ENCODE measurements at regions not wholly inside any gene's neighbourhood (a gene's known extent, or its start where the extent isn't known, plus 50 kb on each side); places are given as distances from the start of the nearest gene placed in this dataset.

GRCh38 chr3:118000219-118000618 is 1034.4 kb downstream of the IGSF11 start:
- Histone ChIP-seq H3K4me3 (IDR thresholded peaks at IDR 0.05; ENCODE audit: insufficient read depth, low read depth, low read length) (no peak overlapping the region), H3K4me2 (no peak overlapping the region), H3K9ac (no peak overlapping the region), H4K20me1 (ENCODE audit: insufficient read depth) (no peaks in the 10 kb centered on the region), H3K27me3 (ENCODE audit: insufficient read depth, low read depth) (no peaks in the 10 kb centered on the region), H3K36me3 (ENCODE audit: insufficient read depth) (no peaks in the 10 kb centered on the region), H3K79me2 (ENCODE audit: insufficient read depth, low read depth) (no peaks in the 10 kb centered on the region), H3K4me1 (ENCODE audit: low read depth, poor library complexity, severe bottlenecking) (no peaks in the 10 kb centered on the region), H2AFZ (ENCODE audit: low read depth) (no peak overlapping the region), H3K27ac (no peak overlapping the region)
- no peak for TF ChIP-seq CTCF (conservative IDR thresholded peaks at IDR 0.05; ENCODE audit: low read depth, low read length)

GRCh38 chr3:118001380-118001779 is 1033.3 kb downstream of the IGSF11 start:
- H3K79me2 ChIP-seq (ENCODE audit: insufficient read depth, low read depth), result no peaks in the 10 kb centered on the region
- no peaks in the 10 kb centered on the region for H3K4me1 ChIP-seq (ENCODE audit: low read depth, poor library complexity, severe bottlenecking)
- no peak overlapping the region for H3K9ac ChIP-seq
- no peaks in the 10 kb centered on the region for H4K20me1 ChIP-seq (ENCODE audit: insufficient read depth)
- H2AFZ ChIP-seq (ENCODE audit: low read depth), result no peak overlapping the region
- no peak overlapping the region for H3K4me3 ChIP-seq (IDR thresholded peaks at IDR 0.05; ENCODE audit: insufficient read depth, low read depth, low read length)
- H3K27ac ChIP-seq, result no peak overlapping the region
- no peak overlapping the region for H3K4me2 ChIP-seq
- TF ChIP-seq CTCF (conservative IDR thresholded peaks at IDR 0.05; ENCODE audit: low read depth, low read length), result no peak
- no peaks in the 10 kb centered on the region for H3K27me3 ChIP-seq (ENCODE audit: insufficient read depth, low read depth)
- no peaks in the 10 kb centered on the region for H3K36me3 ChIP-seq (ENCODE audit: insufficient read depth)

GRCh38 chr3:118011910-118012309 is 1022.7 kb downstream of the IGSF11 start:
- no peaks in the 10 kb centered on the region for H3K4me1 ChIP-seq (ENCODE audit: low read depth, poor library complexity, severe bottlenecking)
- H3K36me3 ChIP-seq (ENCODE audit: insufficient read depth), result no peaks in the 10 kb centered on the region
- H3K27me3 ChIP-seq (ENCODE audit: insufficient read depth, low read depth), result no peaks in the 10 kb centered on the region
- no peak overlapping the region for H3K9ac ChIP-seq
- H3K79me2 ChIP-seq (ENCODE audit: insufficient read depth, low read depth), result no peaks in the 10 kb centered on the region
- H4K20me1 ChIP-seq (ENCODE audit: insufficient read depth), result no peaks in the 10 kb centered on the region
- H2AFZ ChIP-seq (ENCODE audit: low read depth), result no peak overlapping the region
- H3K27ac ChIP-seq, result no peak overlapping the region
- no peak for TF ChIP-seq CTCF (conservative IDR thresholded peaks at IDR 0.05; ENCODE audit: low read depth, low read length)
- no peak overlapping the region for H3K4me3 ChIP-seq (IDR thresholded peaks at IDR 0.05; ENCODE audit: insufficient read depth, low read depth, low read length)
- H3K4me2 ChIP-seq, result no peak overlapping the region

- Histone ChIP-seq H3K4me2 (no peak overlapping the region), H3K4me3 (IDR thresholded peaks at IDR 0.05; ENCODE audit: insufficient read depth, low read depth, low read length) (no peak overlapping the region), H4K20me1 (ENCODE audit: insufficient read depth) (no peaks in the 10 kb centered on the region), H3K4me1 (ENCODE audit: low read depth, poor library complexity, severe bottlenecking) (no peaks in the 10 kb centered on the region), H3K27ac (no peak overlapping the region), H3K9ac (no peak overlapping the region), H3K27me3 (ENCODE audit: insufficient read depth, low read depth) (no peaks in the 10 kb centered on the region), H3K36me3 (ENCODE audit: insufficient read depth) (no peaks in the 10 kb centered on the region), H3K79me2 (ENCODE audit: insufficient read depth, low read depth) (no peaks in the 10 kb centered on the region), H2AFZ (ENCODE audit: low read depth) (no peak overlapping the region)
- no peak for TF ChIP-seq CTCF (conservative IDR thresholded peaks at IDR 0.05; ENCODE audit: low read depth, low read length)
Observed at GRCh38 chr3:118029049-118029448, 1005.6 kb downstream of the IGSF11 start.

- no peak overlapping the region for H3K9ac ChIP-seq
- no peak overlapping the region for H2AFZ ChIP-seq (ENCODE audit: low read depth)
- no peaks in the 10 kb centered on the region for H4K20me1 ChIP-seq (ENCODE audit: insufficient read depth)
- H3K79me2 ChIP-seq (ENCODE audit: insufficient read depth, low read depth), result no peaks in the 10 kb centered on the region
- H3K4me3 ChIP-seq (IDR thresholded peaks at IDR 0.05; ENCODE audit: insufficient read depth, low read depth, low read length), result no peak overlapping the region
- H3K27me3 ChIP-seq (ENCODE audit: insufficient read depth, low read depth), result no peaks in the 10 kb centered on the region
- no peaks in the 10 kb centered on the region for H3K36me3 ChIP-seq (ENCODE audit: insufficient read depth)
- no peak overlapping the region for H3K27ac ChIP-seq
- no peak for TF ChIP-seq CTCF (conservative IDR thresholded peaks at IDR 0.05; ENCODE audit: low read depth, low read length)
- H3K4me1 ChIP-seq (ENCODE audit: low read depth, poor library complexity, severe bottlenecking), result no peaks in the 10 kb centered on the region
- H3K4me2 ChIP-seq, result no peak overlapping the region
Observed at GRCh38 chr3:118036215-118036614, 998.4 kb downstream of the IGSF11 start.

Data from KMS-11 (cell line).